Glomerular endothelial cell (primary cell): ENCODE measurements at regions not wholly inside any gene's neighbourhood (a gene's known extent, or its start where the extent isn't known, plus 50 kb on each side); places are given as distances from the start of the nearest gene placed in this dataset.
"Not testable (repeated sequence)": the region's sequence is repeated elsewhere in the genome, so short reads cannot be mapped to it uniquely, and the experiment has no call there.

Source experiments
- DNase-seq: peaks from one replicate; pipeline ENCODE4 v3.0.0-alpha.2; 2011; ENCODE audit warnings: low read depth, low spot score; ENCODE audit errors: extremely low read depth

DNA sequence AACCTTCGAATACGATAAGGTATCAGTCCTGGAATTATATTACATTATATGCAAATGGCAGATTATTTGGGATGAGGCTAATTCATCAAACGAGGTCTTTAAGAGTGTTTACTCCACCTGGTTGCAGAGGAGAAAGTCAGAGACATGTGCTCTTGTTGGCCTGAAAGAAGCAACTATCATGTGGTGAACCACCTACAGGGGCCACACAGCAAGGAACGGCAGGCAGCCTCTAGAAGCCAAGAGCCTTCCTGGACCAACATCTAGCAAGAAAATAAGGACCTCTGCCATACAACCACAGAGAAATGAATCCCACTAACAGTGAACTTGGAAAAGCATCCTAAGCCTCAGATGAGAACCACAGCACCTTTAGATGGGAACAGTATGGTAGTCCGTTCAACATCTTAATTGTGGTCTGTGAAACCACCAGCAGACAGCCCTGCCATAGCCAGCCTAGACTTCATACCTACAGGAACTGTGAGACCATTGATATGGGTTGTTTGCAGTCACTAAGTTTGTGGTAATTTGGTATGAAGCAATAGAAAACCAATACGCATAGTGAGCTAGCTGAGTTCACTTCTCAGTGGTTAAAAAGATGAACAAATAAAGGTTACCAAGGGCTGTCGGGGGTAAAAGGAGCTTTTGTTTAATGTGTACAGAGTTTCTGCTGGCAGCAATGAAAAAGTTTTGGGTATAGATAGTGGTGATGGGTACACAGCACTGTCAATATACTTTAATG, 345.7 kb upstream of the RUNX1 start:
- DNase-seq = no peak

DNA sequence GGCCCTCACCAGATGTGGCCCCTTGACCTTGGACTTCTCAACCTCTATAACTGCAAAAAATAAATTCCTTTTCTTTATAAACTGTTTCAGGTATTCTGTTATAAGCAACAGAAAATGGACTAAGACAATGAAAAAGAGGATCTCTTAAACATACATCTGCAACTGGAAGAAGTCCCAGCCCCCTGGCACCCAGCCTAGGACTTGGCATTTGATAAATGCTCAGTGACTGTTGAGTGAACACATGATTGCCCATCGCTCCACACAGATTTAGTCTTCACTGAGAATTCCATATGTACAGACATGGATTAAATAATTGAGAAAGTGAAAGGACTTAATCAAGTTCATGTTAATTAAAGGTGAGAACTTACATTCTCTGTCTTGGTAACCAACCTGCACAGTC, 344.9 kb upstream of the RUNX1 start:
- DNase-seq = no peak

DNA sequence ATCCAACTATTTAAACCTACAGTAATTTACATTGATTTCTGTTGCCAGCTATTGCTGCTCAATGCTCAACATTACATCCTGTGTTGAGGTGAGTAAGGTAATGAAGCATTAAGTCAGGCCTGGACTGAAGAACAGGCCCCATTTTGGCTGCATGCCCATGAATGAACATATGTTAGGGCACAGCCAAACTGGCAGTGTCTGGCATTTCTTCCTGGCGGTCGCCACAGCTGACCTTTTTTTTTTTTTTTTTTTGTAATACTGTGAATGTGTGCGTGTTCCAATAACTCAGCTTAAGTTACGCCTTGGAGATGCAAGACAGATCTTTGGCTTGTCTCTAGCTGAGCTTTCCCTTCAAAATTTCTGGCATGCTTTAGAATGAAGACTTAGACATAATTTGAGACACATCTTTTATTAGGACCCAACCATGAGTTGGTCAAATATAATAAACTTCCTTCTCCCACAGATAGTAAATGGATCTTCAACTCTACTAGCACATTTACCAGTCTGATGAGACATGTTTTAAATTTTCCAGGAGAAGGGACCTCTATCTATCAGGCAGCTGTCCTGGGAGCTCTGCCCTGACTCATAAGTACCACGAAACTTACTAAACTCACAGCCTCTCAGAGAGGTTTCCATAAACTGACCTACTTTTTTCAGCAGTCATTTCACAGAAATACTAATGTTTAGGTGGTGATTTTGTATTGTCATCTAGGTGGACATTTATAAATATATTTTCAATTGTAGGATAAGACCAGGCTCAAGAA, 341.1 kb upstream of the RUNX1 start:
- DNase-seq = no peak

DNA sequence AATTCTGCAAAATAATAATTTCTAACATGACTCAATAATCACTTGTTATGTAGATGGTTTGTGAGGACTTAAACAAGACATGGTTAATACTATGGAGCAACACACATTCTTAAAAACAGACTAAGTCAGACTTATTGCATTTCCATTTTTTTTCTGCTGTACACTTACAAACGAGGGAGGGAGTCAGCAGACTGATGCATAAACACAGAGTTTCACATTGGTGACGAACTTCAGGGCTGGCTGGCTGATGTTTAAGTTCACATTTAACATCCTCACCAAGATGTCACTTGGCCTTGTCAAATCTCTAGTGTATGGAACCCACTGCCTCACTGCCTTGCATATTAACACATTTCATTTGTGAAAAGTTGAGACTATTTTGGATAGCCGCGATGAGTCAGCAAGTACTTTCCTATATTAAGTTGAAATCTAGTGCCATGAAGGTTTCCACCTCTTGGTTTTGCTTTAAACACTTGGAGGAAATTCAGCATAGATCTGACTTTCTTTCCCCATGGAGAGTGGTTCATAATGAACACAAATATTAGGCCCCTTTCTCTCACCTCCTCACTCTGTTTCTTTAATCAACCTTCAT, 337.5 kb upstream of the RUNX1 start:
- DNase-seq = no peak

DNA sequence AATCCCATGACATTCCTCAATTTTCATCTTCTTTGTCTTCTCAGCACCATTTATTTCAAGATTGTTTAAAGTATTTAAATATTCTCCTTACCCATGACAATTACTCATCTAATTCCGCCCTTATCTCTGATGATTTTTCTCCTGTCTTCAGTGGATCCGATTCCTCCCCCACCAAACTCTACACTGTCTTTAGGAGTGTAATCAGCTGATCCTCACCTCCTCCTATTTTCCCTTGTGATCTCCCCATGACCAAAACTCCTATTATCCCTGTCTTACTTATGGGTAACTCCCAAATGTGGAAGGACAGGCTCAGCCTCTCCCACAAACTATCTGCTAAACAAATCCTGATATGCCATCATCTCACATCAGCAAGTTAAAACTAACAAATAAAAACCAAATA, 335.3 kb upstream of the RUNX1 start:
- no peak for DNase-seq

DNA sequence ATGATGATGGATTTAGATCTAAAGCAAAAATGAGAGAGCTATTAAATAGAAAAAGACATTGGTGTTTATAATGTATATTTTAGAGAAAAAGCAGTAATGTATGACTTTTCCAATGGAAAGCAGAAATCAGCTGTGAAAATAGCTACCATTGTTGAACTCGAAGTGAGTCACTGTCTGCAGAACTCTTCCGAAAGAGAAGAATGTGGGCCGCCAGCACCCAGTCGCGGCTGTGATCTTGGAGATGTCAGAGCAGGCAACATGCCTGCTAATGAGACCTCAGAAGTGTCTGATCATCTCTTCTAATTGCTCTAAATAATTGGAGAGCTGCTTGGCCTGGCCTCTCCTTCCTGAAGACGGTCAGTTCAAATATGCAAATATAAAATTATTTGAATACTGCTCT, 333.6 kb upstream of the RUNX1 start:
- DNase-seq = no peak

DNA sequence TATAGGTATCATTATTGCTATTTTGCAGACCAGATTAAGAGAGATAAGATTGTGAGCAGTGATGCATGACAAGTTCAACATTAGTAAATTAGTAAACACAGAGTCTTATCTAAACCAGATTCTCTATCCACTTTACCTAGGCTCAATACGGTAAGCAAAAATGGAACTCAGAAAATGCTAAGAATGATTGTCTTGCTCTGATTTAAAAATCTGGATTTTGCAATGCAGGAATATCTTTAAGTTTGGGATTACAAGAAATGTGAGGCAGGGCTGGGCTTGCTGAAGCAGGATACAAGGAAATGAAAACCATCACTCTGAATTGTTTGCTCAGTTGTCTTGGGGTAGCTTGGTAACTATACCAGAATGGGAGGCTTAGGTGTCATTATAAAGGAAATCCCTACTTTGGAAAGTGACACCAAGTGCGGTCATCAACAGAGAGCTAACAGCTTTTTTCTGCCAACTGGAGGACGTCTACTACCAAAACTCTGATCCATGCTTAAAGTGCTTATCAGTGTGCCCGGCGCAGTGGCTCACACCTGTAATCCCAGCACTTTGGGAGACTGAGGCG, 332.7 kb upstream of the RUNX1 start:
- no peak for DNase-seq

DNA sequence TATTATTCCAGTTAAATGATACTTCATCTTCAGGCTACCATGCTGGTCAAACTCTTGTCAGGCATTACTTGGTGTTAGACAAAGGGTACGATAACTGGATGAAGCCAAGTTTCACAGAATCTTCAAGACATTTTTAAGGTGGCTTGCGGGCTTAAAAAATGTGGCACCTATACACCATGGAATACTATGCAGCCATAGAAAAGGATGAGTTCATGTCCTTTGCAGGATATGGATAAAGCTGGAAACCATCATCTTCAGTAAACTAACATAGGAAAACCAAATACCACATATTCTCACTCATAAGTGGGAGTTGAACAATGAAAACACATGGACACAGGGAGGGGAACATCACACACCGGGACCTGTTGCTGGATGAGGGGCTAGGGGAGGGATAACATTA, 331.2 kb upstream of the RUNX1 start:
- DNase-seq = not testable (repeated sequence)

DNA sequence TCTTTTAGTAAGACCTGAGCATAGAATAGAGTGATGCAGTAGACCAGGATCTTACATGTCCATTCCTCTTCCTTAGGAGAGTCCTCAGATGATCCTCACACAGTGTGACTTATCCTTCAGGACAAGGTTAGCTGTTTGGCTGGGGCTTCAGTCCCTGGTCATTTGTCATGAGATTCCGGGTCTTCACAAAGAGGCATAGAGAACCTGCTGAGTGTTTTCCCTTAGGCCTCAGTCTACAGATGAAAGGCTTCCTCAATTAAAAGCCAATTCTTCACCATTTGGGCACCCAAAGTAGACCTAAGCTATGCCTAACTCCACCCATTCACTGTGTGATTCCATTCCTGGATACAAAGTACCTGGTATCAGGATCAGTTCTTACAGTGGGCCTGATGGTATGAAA, 329.8 kb upstream of the RUNX1 start:
- no peak for DNase-seq

DNA sequence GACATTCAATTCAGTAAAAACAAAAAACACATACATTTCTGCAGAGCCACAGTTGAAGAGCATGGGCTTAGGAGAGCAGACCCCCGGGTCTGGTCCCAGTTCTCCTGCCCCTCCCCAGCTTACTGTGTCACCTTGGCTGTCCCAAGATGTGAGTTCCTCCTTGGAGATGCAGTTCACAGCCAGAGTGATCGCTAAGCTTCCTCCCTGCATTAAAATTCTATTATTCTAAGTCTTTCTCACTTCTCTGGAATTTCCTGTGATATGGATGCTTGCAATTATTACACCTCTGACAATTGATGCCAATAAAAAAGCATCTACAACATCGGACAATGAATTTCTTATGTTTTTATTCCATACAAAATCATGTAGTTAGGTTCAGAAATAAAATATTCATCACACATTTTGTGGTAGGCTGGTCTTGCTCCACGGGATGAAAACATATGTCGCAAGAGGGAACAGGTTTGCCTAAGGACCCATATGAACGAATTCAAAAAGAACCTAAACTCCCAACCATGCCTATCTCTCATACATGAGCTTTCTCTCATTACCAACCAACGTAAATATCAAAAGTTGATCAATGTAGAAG, 328.5 kb upstream of the RUNX1 start:
- DNase-seq = no peak

DNA sequence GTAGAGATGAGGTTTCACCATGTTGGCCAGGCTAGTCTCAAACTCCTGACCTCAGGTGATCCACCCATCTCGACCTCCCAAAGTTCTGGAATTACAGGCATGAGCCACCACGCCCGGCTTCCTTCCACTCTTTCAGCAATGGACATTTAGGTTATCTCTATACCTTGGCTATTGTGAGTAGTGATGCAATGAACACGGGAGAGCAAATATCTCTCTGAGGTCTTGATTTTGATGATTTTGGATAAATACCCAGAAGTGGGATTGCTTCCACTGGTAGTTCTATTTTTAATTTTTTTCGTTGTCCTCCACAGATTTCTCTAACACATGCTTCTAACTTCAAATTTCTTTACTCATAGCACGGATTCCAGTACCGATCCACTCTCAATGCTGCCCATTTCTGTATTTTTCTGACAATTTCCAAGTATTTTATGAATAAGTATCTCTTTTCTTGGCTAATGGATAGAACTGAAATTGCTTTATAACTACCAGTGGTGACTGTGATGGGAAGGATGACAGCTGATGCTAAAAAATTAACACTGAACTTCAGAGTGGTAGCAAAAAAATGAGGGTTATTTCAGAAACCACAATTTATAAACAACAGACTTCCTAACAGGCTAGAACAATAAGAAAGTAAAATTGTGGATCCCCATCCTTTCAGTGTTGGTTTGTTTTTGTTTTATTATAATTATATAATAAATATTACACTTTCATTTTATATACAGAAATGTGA, 327.5 kb upstream of the RUNX1 start:
- DNase-seq = no peak

DNA sequence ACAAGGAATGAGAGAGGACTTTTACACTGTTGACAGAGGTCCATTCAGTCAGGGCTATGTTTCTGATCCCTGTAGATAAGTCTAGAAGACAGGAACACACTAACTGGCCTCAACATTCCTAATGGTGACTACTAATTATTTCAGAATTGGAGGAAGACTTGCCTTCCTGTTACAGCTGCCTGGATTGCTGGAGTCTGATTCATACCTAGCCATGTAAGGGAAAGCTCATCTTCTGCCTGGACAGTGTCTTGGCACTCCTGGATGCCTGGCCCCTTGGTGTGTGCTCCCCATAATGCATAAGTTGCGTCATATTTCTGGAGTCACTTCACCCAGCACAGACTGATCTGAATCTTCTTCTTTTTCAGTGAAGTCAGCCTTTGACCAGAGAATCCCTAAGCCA, 326.0 kb upstream of the RUNX1 start:
- peak; percentile 45 for DNase-seq

DNA sequence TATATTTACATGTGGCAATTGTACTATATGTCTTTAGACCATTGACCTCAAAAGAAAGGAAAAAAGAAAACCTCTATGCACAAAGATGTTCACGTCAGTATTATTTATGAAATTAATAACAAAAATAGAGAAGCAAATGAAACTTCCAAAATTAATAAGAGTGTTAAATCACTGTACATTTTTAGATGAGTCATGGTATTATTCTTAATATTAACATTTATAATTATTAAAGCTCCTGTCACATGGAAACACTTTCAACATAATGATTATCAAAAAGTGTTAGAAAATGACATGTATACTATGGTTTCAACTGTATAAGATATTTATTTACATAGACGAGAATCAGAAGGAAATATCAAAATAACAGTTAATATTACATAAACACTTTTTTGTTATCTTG, 324.9 kb upstream of the RUNX1 start:
- DNase-seq = no peak

DNA sequence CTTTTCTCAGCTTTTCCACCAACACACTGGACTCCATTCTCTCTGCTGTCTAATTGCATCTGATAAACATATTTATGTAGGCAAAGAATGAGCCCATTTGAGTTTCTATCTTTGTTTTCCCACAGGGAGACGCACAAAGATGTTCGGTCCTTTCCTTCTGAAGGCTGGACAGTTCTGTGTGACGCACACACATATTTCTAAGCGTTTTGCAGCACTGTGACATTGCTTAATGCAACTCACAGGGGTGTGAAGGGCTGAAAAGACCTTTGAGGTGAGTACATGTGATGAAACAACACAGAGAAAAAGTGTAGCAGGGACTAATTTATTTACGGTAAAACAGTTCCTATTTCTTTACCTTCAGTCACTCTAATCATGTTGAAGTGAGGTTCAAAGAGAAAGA, 323.1 kb upstream of the RUNX1 start:
- DNase-seq = no peak

DNA sequence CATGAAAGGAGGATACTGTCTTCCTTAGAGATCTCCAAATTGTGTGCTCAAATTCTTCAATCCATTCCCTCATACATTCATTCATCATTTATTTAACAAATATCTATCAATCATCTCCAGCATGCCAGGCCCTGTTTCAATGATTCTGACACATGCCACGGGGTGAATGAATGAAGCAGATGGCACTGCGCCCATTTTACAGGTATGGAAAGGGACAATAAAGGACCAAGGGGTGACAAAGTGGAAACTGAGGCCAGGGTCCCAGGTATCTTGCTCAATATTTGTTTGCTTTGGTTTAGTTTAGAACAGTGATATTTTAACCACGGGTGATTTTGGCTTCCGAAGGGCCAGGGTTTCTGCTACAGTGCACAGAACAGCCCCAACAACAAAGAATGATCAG, 321.6 kb upstream of the RUNX1 start:
- DNase-seq = no peak

DNA sequence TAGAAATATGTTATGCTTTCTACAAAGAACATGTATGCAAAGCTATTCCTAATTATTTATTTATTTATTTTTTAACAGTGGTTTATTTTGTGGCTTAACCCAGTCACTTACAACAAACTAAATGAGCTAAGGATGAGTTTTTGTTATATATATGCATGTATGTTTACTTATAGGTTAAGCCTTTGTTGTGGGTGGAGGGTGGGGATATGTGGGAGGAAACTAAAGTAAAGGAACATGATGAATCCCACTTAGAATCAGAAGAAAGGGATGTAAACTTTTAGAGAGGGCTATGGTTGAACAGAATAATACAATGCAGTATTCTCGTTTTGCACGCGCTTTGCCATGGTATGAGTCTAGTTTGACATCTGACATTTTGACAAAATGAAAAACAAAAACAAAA, 321.0 kb upstream of the RUNX1 start:
- DNase-seq = no peak

DNA sequence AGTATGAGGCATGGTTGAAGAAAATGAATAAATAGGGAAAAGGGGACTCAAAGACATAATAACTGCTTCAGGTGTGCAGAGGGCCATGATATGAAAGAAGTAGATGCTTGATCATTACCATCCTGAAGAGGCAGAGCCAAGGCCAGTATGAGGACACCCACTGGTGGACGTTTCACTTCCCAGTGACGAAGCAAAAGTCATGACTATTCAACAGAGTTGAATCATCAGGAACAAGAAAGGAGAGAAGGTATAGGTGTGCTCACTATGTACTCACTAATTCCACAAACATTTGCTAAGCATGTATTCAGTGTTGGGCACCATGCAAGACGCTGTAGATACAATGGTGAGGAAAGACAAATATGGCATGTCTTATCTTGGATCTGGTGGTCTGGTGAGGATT, 319.2 kb upstream of the RUNX1 start:
- no peak for DNase-seq

DNA sequence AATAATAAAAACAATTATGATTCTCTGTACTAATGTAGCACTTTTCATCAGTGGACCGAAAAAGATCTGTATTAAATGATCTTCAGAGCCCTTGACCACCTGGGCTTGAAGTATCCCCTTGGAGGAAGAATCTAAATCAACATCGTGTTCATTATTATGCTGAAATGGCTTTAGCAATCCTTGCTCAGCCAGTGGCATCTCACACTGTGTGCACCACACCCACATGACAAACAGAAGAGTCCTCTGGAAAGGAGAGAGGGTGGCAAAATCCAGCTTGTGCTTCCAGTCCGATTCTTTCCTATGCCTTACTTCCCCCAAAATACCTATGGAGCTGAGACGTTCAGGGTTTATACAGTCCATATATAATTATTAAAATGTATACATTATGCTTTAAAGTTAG, 318.5 kb upstream of the RUNX1 start:
- DNase-seq = no peak

DNA sequence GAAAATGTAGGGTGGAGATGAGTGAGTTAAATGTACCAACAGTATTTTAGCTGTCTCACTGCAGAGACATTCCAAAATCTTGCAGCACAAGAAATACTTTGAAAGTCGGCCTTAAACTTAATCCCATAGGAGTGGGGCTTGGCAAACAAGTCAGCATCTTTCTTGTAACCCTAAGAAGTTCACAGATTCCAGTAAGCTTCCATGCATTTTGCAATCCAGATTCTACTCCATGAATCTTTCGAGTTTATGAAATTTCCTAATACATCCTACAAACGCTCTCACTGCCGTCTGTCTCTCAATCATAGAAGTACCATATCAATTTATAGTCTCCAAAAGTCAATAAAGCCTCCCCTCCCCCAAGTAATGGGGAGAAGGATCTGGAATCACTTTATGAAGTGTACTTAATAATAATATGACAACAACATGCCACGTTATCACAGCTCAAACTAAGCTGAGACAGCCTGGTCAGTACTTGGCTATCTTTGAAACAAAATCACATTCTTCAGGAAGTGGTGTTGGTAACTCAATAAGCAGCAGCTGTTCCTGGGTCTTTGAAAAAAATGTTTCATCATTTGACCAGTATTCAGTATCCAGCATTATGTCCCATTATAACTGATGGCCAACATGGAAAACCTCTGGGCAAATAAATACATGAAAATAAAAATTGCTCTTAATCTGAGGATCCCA, 317.4 kb upstream of the RUNX1 start:
- DNase-seq = no peak

DNA sequence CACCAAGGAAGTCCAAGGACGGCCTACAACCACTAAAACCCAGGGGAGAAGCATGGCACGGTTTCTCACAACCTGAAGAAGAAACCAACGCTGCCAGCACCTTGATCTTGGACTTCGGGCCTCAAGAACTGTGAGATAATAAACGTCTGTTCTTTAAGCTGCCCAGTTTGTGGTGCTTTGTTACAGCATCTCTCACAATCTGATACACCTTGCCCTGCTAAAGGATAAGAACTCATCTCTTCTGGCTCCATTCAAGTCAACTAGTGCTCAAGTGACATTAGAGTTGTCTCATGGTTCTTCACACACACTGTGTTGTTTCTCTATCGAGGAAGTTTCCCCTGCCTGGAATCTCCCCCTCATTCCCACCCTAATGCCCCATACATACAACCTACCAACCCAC, 314.4 kb upstream of the RUNX1 start:
- DNase-seq = no peak
